ENCODE measurements at regions not wholly inside any gene's neighbourhood (a gene's known extent, or its start where the extent isn't known, plus 50 kb on each side); places are given as distances from the start of the nearest gene placed in this dataset.
A peak's percentile ranks its signal among the peaks of the same experiment; 100 is the strongest.
"Not testable (repeated sequence)": the region's sequence is repeated elsewhere in the genome, so short reads cannot be mapped to it uniquely, and the experiment has no call there.

DNA sequence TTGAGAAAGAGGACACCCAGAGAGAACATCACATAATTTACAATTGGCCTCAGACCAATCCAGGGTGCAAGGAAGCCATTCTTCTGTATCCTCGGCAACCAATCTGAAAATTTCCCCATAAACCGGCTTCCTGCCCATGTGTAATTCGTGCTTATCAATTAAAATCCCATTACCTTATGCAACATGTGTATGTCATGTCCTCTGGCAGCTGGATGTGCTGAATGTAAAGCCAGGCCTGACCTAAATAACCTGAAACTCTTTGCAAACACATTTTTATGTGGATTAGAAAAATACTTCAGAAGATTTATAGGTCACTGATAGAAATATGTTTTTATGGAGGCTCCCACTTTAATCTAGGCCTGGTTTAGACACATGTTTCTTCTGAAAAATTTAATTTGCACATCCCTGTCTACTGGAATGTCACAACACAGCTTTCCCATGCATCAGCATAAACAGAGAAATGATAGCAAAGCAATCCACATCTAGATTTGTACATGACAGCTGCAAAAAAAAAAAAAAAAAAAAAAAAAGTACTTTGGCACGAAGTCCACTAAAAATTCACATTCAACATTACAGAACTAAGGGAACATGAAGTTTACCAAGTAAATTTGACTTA lies 69.4 kb upstream of the SAMSN1 start:
- no peak for DNase-seq (ENCODE audit: low read depth in 2 of 2)

DNA sequence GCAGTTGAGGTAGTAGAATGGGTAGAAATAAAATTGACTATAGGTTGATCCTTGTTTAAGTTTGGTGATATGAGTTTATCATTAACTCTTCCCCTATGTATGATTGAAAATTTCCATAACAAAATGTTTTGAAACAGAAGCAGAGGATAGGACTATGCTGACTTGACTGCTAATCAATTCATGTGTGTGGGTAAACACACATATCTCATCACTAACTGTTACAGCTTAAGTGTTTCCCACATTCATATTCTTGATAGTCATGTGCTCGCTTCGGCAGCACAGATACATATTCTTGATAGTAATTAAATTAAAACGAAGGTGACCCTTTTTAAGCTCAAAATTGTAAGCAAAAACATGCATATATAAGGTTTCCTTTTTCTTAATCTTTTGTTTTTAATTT lies 68.2 kb upstream of the SAMSN1 start:
- no peak for DNase-seq (ENCODE audit: low read depth in 2 of 2)

DNA sequence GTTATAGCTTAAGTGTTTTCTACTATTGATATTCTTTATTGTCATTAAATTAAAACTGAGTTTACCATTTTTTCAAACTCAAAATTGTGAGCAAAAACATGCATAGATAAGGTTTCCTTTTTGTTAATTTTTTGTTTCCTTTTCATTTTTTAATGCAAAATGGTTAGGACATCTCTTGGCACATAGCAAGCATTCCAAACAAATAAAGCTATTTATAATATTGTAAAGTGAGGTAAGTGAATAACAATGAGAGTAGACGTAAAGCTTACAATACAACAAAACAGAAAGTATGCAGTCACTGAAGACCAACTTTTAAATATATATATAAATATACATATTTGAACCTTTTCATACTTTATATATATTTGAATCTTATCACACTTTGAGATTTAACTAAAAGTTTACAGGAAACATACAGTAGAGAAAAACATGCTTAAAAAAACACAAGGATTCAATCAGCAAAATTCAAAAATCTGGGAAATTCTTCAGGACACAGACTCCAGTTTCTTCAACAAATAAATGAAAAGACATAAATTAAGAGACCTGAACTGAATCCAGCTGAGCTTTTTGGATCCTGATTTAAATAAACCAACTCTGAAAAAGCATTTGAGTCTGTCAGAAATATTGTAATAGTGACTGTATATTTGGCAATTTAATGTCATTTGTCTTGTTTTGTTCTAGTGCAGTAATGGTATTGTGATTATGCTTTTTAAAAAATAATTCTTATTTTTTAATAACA lies 67.5 kb upstream of the SAMSN1 start:
- DNase-seq (ENCODE audit: low read depth in 2 of 2), result no peak

DNA sequence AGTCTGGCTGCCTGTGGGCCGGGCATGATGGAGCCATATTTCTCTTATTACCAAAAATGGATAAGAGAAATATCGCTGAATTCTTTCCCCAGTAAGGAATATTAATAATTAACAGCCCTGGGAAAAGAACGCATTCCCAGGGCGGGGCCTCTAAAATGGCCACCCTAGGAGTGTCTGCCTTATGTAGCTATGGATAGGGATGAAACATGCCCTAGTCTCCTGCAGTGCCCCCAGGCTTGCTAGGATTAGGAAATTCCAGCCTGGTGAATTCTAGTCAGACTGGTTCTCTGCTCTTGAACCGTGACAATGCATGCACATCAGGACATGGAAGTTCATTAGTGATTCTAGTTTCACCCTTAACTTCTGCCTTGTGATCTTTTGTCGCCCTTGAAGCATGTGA lies 64.0 kb upstream of the SAMSN1 start:
- DNase-seq (ENCODE audit: low read depth in 2 of 2), result not testable (repeated sequence)

DNA sequence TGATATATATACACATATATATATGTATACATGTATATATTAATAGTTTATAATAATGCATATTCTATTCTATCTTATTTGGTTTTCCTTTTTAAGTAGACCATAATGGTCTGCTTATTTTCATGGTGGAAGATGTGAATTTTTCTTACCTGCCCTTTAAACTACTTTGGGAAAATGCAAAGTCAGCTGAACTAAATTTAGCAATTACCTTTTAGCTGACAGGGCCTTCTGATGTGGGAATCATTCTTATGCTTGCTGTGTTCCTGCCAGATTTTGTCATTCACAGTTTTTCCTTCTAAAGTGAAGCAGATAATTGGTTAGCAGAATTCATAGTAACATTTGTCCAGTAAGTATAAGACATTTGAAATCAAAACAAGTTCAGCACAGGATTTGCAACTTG lies 63.2 kb upstream of the SAMSN1 start:
- DNase-seq (ENCODE audit: low read depth in 2 of 2), result no peak

DNA sequence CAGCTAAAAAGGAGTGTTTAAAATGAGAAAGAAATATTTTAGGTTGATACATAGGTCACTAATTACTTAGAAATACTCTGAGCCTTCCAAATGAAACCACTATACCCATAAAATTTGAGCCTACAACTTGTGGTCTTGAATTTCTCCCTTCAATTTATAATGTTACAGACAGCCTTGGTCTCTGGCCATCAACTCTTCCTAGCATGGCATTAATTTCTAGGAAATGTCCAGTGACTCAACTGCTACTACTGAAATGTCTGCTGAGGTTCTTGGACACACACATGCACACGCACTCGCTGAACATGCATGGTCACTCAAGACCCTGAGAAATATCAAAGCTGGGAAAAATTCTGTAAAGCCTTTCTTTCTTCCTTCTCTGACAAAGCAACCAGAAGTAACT lies 61.1 kb upstream of the SAMSN1 start:
- DNase-seq (ENCODE audit: low read depth in 2 of 2), result no peak

DNA sequence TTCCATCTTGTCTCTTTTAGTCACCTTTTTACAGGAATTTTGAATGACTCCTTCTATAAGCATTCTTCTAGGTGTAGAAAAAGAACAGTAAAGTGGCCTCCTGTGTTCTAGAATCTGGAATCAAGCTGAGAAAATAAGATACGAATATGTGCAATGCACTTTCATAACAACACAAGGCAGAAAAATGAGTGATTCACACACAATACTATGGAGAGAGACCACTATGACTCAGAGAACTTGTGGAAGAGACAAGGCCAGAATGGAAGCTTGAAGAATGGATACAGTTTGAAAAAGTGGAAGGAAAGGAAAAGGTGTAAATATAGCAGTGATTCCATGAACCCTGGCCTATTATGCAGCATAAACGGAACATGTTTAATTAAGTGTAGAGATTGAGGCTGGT lies 57.1 kb upstream of the SAMSN1 start:
- DNase-seq (ENCODE audit: low read depth in 2 of 2), result peak in 1 of 2 donors; percentile 12

DNA sequence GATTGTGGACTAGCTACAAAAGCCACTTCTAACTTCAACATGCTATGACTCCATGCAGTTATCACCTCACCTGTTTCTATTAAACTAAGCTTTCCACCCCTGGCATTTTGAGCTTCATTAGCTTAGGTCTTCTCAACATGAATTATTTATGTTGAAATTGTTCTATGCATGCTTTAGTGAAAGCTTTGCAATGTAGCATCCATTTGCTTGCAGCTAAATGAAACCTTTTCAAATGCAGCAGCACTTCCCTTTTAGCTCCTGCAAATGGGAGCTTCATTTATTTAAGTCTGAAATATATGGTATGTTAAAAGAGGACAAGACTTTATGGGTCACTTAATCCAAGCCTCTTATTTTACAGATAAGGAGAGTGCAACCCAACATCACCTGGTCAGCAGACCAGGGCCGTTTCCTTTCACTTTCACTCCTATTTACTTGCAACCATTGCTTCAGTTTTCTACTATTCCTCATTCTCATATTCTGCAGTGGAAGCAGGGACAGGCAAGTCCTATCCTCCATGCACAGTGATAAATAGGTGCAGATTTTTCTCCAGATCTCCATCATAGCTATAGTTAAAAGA lies 56.4 kb upstream of the SAMSN1 start:
- no peak for DNase-seq (ENCODE audit: low read depth in 2 of 2)

DNA sequence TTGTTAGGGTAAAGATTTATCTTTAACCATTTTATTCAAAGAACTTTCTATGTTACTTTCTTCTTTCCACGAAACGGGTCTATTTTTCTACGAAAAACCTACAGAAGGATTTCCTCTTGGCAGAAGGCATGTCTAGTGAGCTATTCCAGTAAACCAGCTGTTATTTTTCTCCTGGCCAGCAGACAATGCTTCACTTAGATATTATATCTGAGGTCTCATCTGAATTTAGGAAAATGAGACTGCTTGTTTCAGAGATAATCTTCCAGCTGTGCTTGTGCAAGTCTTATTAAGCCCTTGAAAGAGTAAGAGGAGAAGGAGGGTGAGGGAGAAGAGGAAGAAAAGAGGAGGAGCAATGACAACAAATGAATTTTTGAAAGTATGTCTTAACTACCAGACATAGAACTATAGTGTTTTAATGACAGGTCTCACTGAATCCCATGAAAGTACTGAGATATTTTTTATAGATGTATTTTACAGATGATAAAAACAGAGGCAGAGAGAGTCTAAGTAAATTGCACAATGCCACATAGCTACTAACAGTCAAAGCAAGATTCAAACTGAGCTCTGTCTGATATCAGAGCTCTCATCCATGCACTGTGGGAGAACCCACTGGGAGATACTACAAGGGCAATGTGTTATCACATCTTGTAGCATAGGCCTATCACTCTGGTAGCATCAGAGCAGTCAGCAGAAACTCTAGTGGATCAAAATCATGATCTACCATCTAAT lies 54.6 kb upstream of the SAMSN1 start:
- no peak for DNase-seq (ENCODE audit: low read depth in 2 of 2)

DNA sequence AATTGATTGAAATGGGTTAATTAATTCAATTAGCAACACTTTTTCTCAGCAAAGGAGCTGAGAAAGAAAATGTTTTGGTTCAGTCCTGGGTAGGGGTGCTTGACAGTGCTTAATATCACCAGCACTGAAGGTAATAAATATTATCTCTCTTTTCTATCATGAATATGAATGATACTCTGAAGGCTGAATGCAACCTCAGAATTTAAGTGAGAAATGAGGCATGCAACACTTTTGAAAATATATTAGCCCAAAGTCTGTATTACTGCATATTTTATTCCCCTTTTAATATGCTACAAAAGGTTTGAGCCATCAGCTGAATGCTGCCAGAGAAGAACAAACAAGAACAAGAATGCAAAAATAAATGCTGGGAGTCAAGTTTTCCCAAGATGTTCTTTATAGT lies 52.0 kb upstream of the SAMSN1 start:
- DNase-seq (ENCODE audit: low read depth in 2 of 2), result no peak
